Panc1 (cell line): ENCODE measurements at regions not wholly inside any gene's neighbourhood (a gene's known extent, or its start where the extent isn't known, plus 50 kb on each side); places are given as distances from the start of the nearest gene placed in this dataset.

Experiments
- ATAC-seq: fragments of 200-7000 bp; cut with Tn5 transposase; 2 replicates; pipeline ENCODE4 v1.9.1; 2020; ENCODE audit warnings: mild to moderate bottlenecking, moderate library complexity
- BruUV-seq: library from RNA; stranded (reverse); fragments of 400-500 nt; replicated peaks from 2 replicates; lab custom pipeline; 2021; lab: Mats Ljungman, UMichigan
- CTCF ChIA-PET: fragments of 300-600 bp; sonication (Branson Sonifier 250); formaldehyde crosslinking; loops from one replicate; lab custom pipeline; 2022; ENCODE audit warnings: antibody characterized with exemption; lab: Charles Lee
- POLR2A ChIA-PET: fragments of 300-600 bp; sonication (Branson Sonifier 250); formaldehyde crosslinking; loops from one replicate; lab custom pipeline; 2022; ENCODE audit warnings: antibody characterized with exemption; lab: Charles Lee
- DNase-seq: peaks from one replicate; pipeline ENCODE4 v3.0.0-alpha.2; 2010; ENCODE audit warnings: low read depth, low spot score
- H3K27ac ChIP-seq: 2 replicates; pipeline ENCODE4 v1.5.1; 2011; ENCODE audit warnings: mild to moderate bottlenecking, low read length, inconsistent platforms
- H3K27me3 ChIP-seq: fragments of 200-500 bp; sonication (Bioruptor generic); 2 replicates; pipeline ENCODE4 v1.6.0; 2014; ENCODE audit warnings: low read length, inconsistent platforms; ENCODE audit not compliant: control insufficient read depth, insufficient read depth
- H3K36me3 ChIP-seq: fragments of 200-500 bp; sonication (Bioruptor generic); 2 replicates; pipeline ENCODE4 v1.5.1; 2014; ENCODE audit warnings: inconsistent platforms, mild to moderate bottlenecking, low read length, moderate library complexity; ENCODE audit not compliant: control insufficient read depth, insufficient read depth
- H3K4me1 ChIP-seq: 2 replicates; pipeline ENCODE4 v1.5.1; 2011; ENCODE audit warnings: inconsistent platforms, mild to moderate bottlenecking, low read length, moderate library complexity; ENCODE audit not compliant: control insufficient read depth, insufficient read depth
- H3K4me3 ChIP-seq, 2 experiments: 2 replicates each; pipeline ENCODE4 v1.5.1; 2011 to 2012; ENCODE audit warnings: low read depth in 2 of 2, low read length in 2 of 2, mild to moderate bottlenecking in 2 of 2, inconsistent platforms in 1 of 2, moderate library complexity in 1 of 2
- H3K9me3 ChIP-seq: fragments of 200-500 bp; sonication (Bioruptor generic); 2 replicates; pipeline ENCODE4 v1.5.1; 2014; ENCODE audit warnings: low read depth, mild to moderate bottlenecking, inconsistent platforms, low read length, moderate library complexity; ENCODE audit not compliant: control insufficient read depth, insufficient read depth
- POLR2AphosphoS5 ChIP-seq: IDR thresholded peaks from 2 replicates; pipeline ENCODE4 v1.6.1; 2012; ENCODE audit warnings: mild to moderate bottlenecking, low read depth, low read length, moderate library complexity
- REST ChIP-seq, 2 experiments: IDR thresholded peaks; 2 replicates each; pipeline ENCODE4 v1.6.1; 2011 to 2012; ENCODE audit warnings: low read depth in 2 of 2, control low read depth in 1 of 2, low read length in 1 of 2, mild to moderate bottlenecking in 1 of 2, moderate library complexity in 1 of 2; ENCODE audit not compliant: insufficient read depth in 1 of 2
- SIN3A ChIP-seq: IDR thresholded peaks from 2 replicates; pipeline ENCODE4 v1.6.1; 2012; ENCODE audit warnings: low read depth, mild to moderate bottlenecking, low read length, moderate library complexity, borderline replicate concordance; ENCODE audit not compliant: insufficient read depth
- TCF7L2 ChIP-seq: IDR thresholded peaks from 2 replicates; pipeline ENCODE4 v1.6.1; 2011; ENCODE audit warnings: mild to moderate bottlenecking, low read depth, low read length, inconsistent platforms
- in situ Hi-C: cut with HindIII; loops from 2 replicates; pipeline ENCODE4 v1.10.0; 2016; ENCODE audit warnings: low sequenced_read_pairs, low pct_unique_long_range_greater_than_20kb
- intact Hi-C: fragments of 100-400 bp; cut with micrococcal nuclease; formaldehyde crosslinking; loops from one replicate; pipeline ENCODE4 v1.10.0; 2022; ENCODE audit not compliant: unreplicated experiment
- TF ChIP-seq, protein P1 (sequence below): fragments of 450-650 bp; IDR thresholded peaks from 2 replicates; pipeline ENCODE4 v1.5.1; 2017; ENCODE audit warnings: mild to moderate bottlenecking

DNA sequence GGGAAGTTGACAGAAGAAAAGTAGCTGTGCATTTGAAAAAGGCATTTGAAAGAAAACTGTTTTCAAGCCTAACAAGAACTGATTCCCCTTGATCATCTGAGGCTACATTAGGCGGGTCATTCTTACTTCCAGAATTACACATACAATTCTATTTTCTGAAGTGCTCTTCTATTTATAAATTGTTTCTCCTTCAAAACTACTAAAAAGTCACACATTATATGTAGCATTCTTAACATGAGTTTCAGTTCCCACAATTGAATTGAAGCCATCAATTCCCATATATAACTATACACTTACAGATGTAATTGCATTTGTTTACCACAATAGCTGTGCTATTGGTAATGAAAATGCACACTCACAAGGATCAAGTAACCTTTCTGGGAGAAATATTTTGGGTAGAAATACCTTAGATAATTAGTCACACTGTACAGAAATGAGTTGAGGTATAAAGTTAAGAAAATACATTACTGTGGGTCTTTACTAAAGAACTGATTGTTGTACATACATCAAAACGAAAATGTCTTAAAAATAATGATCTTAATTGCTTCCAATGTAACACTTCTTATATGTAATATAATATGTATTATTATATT is 1688.0 kb upstream of the AGA start:
- Histone ChIP-seq H3K4me3 (no peak overlapping the region), H3K9me3 (no peaks in the 10 kb centered on the region), H3K4me1 (no peaks in the 10 kb centered on the region), H3K36me3 (no peaks in the 10 kb centered on the region), H3K27me3 (no peaks in the 10 kb centered on the region), H3K27ac (no peak overlapping the region)
- POLR2A ChIA-PET: no interaction called here
- no peak for DNase-seq
- ATAC-seq: no peak
- TF ChIP-seq POLR2AphosphoS5: no peak
- TF ChIP-seq, protein P1, sequence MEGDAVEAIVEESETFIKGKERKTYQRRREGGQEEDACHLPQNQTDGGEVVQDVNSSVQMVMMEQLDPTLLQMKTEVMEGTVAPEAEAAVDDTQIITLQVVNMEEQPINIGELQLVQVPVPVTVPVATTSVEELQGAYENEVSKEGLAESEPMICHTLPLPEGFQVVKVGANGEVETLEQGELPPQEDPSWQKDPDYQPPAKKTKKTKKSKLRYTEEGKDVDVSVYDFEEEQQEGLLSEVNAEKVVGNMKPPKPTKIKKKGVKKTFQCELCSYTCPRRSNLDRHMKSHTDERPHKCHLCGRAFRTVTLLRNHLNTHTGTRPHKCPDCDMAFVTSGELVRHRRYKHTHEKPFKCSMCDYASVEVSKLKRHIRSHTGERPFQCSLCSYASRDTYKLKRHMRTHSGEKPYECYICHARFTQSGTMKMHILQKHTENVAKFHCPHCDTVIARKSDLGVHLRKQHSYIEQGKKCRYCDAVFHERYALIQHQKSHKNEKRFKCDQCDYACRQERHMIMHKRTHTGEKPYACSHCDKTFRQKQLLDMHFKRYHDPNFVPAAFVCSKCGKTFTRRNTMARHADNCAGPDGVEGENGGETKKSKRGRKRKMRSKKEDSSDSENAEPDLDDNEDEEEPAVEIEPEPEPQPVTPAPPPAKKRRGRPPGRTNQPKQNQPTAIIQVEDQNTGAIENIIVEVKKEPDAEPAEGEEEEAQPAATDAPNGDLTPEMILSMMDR: no peak
- TF ChIP-seq TCF7L2: no peak
- TF ChIP-seq REST (IDR thresholded peaks at IDR 0.05; ENCODE audit: insufficient read depth in 1 of 2, low read depth in 2 of 2, low read length in 1 of 2): no peak
- TF ChIP-seq SIN3A: no peak
- CTCF ChIA-PET: no interaction called here
- BruUV-seq: no TSS peak
- in situ Hi-C loops (no loop called here), intact Hi-C loops (no loop called here)

GRCh38 chr4:179145746-179146525 is 1703.7 kb upstream of the AGA start:
- Histone ChIP-seq H3K4me3 (no peak overlapping the region), H3K9me3 (no peaks in the 10 kb centered on the region), H3K27ac (no peak overlapping the region), H3K27me3 (no peaks in the 10 kb centered on the region), H3K36me3 (no peaks in the 10 kb centered on the region), H3K4me1 (no peaks in the 10 kb centered on the region)
- no TSS peak for BruUV-seq
- TF ChIP-seq, protein P1: no peak
- TF ChIP-seq POLR2AphosphoS5: no peak
- TF ChIP-seq SIN3A: no peak
- TF ChIP-seq REST (IDR thresholded peaks at IDR 0.05; ENCODE audit: insufficient read depth in 1 of 2, low read depth in 2 of 2, low read length in 1 of 2): no peak
- no peak for TF ChIP-seq TCF7L2
- in situ Hi-C loops: no loop called here
- CTCF ChIA-PET: no interaction called here
- ATAC-seq: no peak
- DNase-seq: no peak
- POLR2A ChIA-PET: no interaction called here
- intact Hi-C loops: no loop called here
